ENCODE measurements at regions not wholly inside any gene's neighbourhood (a gene's known extent, or its start where the extent isn't known, plus 50 kb on each side); places are given as distances from the start of the nearest gene placed in this dataset.
A peak's percentile ranks its signal among the peaks of the same experiment; 100 is the strongest.
"Not testable (repeated sequence)": the region's sequence is repeated elsewhere in the genome, so short reads cannot be mapped to it uniquely, and the experiment has no call there.

DNA sequence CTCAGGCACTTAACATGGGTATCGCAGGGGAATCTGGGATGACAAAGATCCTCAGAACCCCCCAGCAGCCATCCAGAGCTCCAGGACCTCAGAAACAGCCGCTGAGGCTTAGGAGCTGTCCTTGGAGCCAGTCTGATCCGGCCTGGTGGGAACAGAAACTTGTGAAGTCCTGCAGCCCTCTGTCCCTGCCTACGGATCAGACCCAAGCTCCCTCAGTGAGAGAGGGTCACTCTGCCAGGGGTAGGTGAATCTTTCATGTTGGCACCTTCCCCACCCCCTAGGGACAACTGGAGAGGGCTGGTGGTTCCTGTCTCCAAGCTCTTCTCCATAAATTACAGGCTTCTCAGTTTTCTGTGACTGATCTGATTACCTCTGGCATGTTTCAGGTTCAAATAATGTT, 122.3 kb downstream of the TLR5 start:
- no peak for DNase-seq
- no peak for TF ChIP-seq POLR2A (IDR thresholded peaks at IDR 0.05; ENCODE audit: low read length)

DNA sequence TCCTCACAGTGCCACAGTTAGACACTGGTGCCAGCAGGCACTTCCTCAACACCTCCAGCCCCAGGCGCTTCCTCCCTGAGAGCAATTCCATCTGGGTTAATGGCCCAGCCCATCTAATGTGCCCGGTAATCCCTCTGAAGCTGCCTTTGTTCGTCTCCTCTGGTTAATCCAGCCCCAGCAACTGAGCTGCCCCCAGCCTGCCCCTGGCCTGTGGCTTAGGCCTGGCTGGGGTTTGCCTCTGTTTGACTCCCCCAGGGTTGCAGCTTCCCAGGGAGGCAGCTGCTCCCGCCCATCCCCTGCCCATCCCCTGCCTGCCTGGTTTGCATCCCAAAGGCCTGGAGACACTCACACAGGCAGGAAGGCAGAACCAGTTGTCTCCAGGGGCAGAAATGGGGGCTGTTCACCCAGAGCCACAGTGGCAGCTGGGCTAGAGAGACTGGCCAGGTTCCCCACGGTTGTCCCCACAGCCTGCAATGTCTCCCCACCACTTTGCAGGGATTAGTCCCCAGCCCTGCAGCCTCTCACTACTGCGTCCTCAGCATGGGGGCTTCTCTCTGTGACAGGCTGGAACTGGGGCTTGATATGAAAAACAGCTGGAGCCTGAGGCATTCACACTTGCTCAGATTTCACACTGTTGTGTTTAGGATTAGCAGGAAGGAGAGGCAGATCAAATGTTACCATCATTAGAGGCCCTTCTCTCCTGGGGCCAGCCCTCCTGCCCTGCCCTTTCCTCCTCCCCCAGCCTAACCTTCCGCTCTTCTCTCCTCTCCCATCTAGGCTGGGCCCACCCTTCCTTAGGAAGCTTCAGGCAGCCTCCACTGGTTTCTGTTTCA, 120.2 kb downstream of the TLR5 start:
- no peak for DNase-seq
- TF ChIP-seq GATA1 (IDR thresholded peaks at IDR 0.05; ENCODE audit: low read depth, low read length): no peak
- TF ChIP-seq POLR2A (IDR thresholded peaks at IDR 0.05; ENCODE audit: low read length): no peak

DNA sequence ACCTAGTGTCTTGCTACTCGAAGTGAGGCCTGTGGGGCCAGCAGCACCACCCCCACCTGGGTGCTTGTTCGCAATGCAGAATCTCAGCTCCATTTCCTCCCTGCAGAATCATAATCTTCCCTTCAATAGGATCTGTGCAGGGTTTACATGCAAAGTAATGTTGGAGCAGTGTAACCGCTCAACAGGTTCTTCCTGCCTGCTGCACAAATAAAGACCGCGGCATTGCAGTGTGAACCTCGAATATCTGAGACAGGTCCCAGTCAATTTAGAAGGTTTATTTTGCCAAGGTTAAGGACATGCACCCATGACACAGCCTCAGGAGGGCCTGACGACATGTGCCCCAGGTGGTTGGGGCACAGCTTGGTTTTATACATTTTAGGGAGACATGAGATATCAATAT, 119.2 kb downstream of the TLR5 start:
- TF ChIP-seq POLR2A (IDR thresholded peaks at IDR 0.05; ENCODE audit: low read length): no peak
- TF ChIP-seq GATA1 (IDR thresholded peaks at IDR 0.05; ENCODE audit: low read depth, low read length): no peak

DNA sequence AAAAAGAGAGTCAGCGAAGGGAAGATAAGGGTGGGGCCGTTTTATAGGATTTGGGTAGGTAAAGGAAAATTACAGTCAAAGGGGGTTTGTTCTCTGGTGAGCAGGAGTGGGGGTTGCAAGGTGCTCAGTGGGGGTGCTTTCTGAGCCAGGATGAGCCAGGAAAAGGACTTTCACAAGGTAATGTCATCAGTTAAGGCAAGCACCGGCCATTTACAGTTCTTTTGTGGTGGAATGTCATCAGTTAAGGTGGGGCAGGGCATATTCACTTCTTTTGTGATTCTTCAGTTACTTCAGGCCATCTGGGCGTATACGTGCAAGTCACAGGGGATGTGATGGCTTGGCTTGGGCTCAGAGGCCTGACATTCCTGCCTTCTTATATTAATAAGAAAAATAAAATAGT, 118.6 kb downstream of the TLR5 start:
- not testable (repeated sequence) for DNase-seq

More for the DNA sequence above, 119.2 kb downstream of the TLR5 start:
- no peak for DNase-seq

DNA sequence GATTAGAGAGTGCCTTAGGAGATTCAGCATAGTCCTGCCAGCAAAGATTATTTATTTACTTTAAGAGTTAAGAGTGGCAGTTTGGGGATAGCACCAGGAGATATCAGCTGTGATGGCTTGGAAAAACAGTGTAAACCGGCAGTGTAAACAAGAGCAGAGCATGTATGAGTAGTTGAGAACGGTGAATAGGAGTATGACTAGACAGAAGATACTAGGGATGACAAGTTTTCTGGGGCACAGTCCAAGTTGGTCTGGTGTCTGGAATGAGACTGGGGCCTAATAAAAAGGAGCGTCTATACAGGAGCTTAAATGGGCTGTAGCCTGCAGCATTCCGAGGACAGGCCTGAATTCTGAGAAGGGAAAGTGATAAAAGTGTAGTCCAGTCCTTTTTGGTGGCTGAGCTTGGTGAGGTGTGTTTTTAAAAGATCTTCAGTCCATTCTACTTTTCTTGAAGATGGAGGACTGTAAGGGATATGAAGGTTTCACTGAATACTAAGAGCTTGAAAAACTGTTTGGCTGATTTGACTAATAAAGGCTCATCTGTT, 117.8 kb downstream of the TLR5 start:
- not testable (repeated sequence) for DNase-seq

DNA sequence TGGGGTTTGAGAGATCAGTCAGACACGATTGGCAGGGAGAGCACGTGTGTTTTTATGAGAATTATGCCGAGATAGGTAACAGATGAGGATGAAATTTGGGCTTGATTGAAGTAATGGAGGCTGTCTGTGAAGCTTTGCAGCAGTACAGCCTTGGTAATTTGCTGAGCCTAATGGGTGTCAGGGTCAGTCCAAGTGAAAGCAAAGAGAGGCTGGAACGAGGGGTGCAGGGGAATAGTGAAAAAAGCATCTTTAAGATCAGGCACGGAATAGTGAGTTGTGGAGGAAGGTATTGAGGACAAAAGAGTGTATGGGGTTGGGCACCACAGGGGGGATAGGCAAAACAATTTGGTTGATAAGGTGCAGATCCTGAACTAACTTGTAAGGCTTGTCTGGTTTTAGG, 116.4 kb downstream of the TLR5 start:
- not testable (repeated sequence) for DNase-seq

GRCh38 chr1:223029985-223030769, 112.9 kb downstream of the TLR5 start:
- no peak for TF ChIP-seq GATA1 (IDR thresholded peaks at IDR 0.05; ENCODE audit: low read depth, low read length)
- no peak for TF ChIP-seq POLR2A (IDR thresholded peaks at IDR 0.05; ENCODE audit: low read length)
- DNase-seq: no peak

DNA sequence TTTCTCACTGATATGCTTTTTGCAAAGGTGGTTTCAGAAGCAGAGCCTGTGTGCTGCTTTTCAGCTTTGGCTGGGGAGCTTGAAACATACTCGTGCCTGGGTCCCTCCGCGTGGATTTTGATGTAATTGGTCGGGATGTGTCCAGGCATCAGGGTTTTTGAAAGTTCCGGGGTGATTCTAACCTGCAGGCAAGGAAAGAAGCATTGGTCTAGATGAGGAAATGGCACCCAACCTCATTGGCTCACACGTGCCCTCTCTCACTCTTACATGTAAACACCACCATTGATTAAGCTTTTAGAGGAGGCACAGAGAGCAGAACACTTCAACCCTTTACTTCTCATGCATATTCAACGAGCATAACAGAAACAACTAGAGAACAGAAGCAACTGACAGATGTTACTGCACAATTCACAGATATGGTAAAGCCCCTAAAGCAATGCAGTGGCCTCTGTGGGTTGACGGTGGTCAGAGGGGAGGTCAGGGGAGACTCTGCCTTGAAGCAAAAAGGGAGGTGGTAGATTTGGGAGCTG, 112.1 kb downstream of the TLR5 start:
- no peak for TF ChIP-seq POLR2A (IDR thresholded peaks at IDR 0.05; ENCODE audit: low read length)
- no peak for TF ChIP-seq GATA1 (IDR thresholded peaks at IDR 0.05; ENCODE audit: low read depth, low read length)

DNA sequence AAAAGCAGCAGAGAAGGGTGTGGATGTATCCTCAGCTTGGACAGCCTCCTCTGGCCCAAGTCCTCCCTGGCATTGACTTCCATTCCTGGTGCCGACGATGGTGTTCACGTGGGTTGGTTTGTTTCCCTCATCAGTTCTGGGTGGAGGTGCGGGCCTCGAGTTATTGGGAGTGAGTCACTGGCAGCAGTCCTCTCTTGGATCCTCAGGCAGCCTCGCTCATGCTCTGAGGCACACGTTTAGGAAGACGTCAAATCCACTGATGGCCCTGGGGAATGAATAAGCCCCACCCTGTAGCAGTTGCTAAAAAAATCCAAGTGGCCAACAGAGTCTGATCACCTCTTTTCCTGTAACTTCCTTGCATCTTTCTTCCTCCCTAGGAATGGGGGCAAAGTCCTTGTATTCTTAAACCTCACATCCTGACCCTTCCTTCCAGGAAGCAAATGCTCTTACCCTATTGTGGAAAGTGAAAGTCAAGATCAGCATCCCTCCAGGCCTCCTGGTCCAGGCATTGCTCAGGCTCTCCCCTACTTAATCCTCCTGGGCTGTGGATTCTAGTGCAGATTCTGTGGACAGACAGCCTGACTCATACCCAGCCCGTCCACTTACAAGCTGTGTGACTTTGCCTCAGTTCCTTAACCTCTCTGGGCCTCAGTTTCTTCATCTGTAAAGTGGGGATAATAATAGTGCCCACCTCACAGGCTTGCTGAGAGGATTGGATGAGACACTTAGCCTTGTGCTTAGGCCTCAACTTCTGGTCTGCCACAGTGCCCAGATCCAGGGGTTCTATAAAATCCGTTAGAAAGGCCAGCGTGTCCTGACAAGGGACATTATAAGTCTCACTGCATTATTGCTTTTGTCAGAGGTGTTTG, 111.1 kb downstream of the TLR5 start:
- DNase-seq: no peak
- TF ChIP-seq POLR2A (IDR thresholded peaks at IDR 0.05; ENCODE audit: low read length) (no peak), GATA1 (IDR thresholded peaks at IDR 0.05; ENCODE audit: low read depth, low read length) (no peak)

More for the DNA sequence above, 112.1 kb downstream of the TLR5 start:
- DNase-seq: no peak

DNA sequence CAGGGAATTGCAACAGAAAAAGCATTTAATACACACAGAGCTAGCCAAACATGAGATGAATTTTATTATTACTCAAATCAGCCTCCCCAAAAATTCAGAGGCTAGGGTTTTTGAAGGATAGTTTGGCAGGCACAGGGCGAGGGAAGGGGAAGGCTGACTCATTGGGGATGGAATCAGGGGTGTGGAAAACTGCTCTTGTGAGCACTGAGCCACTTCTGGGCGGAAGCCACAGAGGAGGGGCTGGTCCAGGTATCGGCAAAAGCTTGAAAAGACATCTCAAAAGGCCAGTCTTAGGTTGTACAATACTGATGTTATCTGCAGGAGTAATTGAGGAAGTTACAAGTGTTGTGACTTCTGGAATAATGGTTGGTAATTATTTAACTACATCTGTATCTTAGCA, 109.4 kb downstream of the TLR5 start:
- DNase-seq: no peak
- no peak for TF ChIP-seq POLR2A (IDR thresholded peaks at IDR 0.05; ENCODE audit: low read length)
- TF ChIP-seq GATA1 (IDR thresholded peaks at IDR 0.05; ENCODE audit: low read depth, low read length): no peak

- TF ChIP-seq POLR2A (IDR thresholded peaks at IDR 0.05; ENCODE audit: low read length): no peak
- TF ChIP-seq GATA1 (IDR thresholded peaks at IDR 0.05; ENCODE audit: low read depth, low read length): no peak
- no peak for DNase-seq
Measured at GRCh38 chr1:223034270-223034798, 108.7 kb downstream of the TLR5 start.

GRCh38 chr1:223035724-223036478, 107.1 kb downstream of the TLR5 start:
- DNase-seq: peak in 1 of 2 experiments; percentile 5
- TF ChIP-seq GATA1 (IDR thresholded peaks at IDR 0.05; ENCODE audit: low read depth, low read length) (no peak), POLR2A (IDR thresholded peaks at IDR 0.05; ENCODE audit: low read length) (no peak)

- DNase-seq: no peak
- no peak for TF ChIP-seq GATA1 (IDR thresholded peaks at IDR 0.05; ENCODE audit: low read depth, low read length)
- no peak for TF ChIP-seq POLR2A (IDR thresholded peaks at IDR 0.05; ENCODE audit: low read length)
Measured at GRCh38 chr1:223036479-223036845, 106.6 kb downstream of the TLR5 start.

Measured in erythroblast (primary cell).